ENCODE measurements at regions not wholly inside any gene's neighbourhood (a gene's known extent, or its start where the extent isn't known, plus 50 kb on each side); places are given as distances from the start of the nearest gene placed in this dataset.

DNA sequence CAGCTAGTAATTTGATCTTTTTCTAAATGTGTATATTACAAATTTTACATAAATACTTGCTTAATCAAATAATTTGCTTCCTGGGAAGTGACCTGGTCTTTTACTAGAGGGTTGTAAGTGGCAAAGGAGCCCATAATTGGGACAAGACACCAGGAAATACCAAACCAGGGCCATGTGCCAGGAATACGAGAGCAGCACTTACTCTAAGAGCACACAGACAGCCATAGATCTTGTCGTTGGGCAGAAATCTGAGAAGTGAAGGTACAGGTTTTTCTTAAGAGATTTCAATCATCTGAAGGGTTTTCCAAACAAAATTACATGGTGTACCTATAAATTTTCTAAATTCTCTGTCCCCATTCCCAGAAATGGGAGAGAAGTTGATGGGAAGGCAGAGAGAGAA, 179.3 kb downstream of the HINT1 start:
- no peak overlapping the region for H3K4me3 ChIP-seq (ENCODE audit: low read length in 2 of 2)
- no peak overlapping the region for H4K91ac ChIP-seq (ENCODE audit: low read depth, low read length, poor library complexity)
- no peak overlapping the region for H2BK5ac ChIP-seq (ENCODE audit: low read length)
- H4K8ac ChIP-seq (ENCODE audit: low read depth, low read length), result no peak overlapping the region
- no peak overlapping the region for H2BK15ac ChIP-seq (ENCODE audit: low read length)
- no peaks in the 10 kb centered on the region for H3K27me3 ChIP-seq (ENCODE audit: control insufficient read depth in 3 of 3, insufficient read depth in 3 of 3, low read depth in 1 of 3, low read length in 3 of 3)
- no peak overlapping the region for H3K9ac ChIP-seq (ENCODE audit: low read depth, low read length, poor library complexity)
- no peaks in the 10 kb centered on the region for H3K79me1 ChIP-seq (ENCODE audit: low read depth, low read length)
- H3K23ac ChIP-seq (ENCODE audit: low read depth, low read length, poor library complexity), result no peak overlapping the region
- no peaks in the 10 kb centered on the region for H3K4me1 ChIP-seq (ENCODE audit: control insufficient read depth in 2 of 2, insufficient read depth in 1 of 2, low read depth in 1 of 2, low read length in 2 of 2)
- H3K14ac ChIP-seq (ENCODE audit: low read length), result no peak overlapping the region
- H3K27ac ChIP-seq (replicated peaks; ENCODE audit: low read length), result no peak overlapping the region
- no peak overlapping the region for H3K4ac ChIP-seq (ENCODE audit: low read length)
- no peak overlapping the region for H2AK5ac ChIP-seq (ENCODE audit: low read depth, low read length)
- no CpG with 5 or more reads among the region's 2 CpGs for WGBS, 2 donors (ENCODE audit: extremely low coverage in 2 of 2, insufficient read length in 2 of 2, insufficient replicate concordance in 1 of 2)
- H3K4me2 ChIP-seq (ENCODE audit: insufficient read depth, low read length, poor library complexity, severe bottlenecking), result no peak overlapping the region
- H2BK12ac ChIP-seq (ENCODE audit: low read length), result no peak overlapping the region
- DNase-seq (ENCODE audit: low spot score), result no peak
- H3K36me3 ChIP-seq (replicated peaks in 1 of 2; ENCODE audit: control insufficient read depth in 2 of 2, insufficient read depth in 2 of 2, low read length in 2 of 2), result no peaks in the 10 kb centered on the region
- no peak overlapping the region for H2BK120ac ChIP-seq (ENCODE audit: low read depth, low read length)
- no peak overlapping the region for H2AFZ ChIP-seq (ENCODE audit: low read length)
- H3K18ac ChIP-seq (ENCODE audit: low read length), result no peak overlapping the region
- H3K9me3 ChIP-seq (replicated peaks in 1 of 2; ENCODE audit: control insufficient read depth in 2 of 2, insufficient read depth in 1 of 2, low read depth in 1 of 2, low read length in 2 of 2), result peaks cover 0 to 2% of the 10 kb centered on the region in 2 donors

GRCh38 chr5:130981663-130982062, 183.4 kb downstream of the HINT1 start:
- Histone ChIP-seq H2BK120ac (ENCODE audit: low read depth, low read length) (no peak overlapping the region), H3K4me1 (ENCODE audit: control insufficient read depth in 2 of 2, insufficient read depth in 1 of 2, low read depth in 1 of 2, low read length in 2 of 2) (no peaks in the 10 kb centered on the region), H3K18ac (ENCODE audit: low read length) (no peak overlapping the region), H4K91ac (ENCODE audit: low read depth, low read length, poor library complexity) (no peak overlapping the region), H3K36me3 (replicated peaks in 1 of 2; ENCODE audit: control insufficient read depth in 2 of 2, insufficient read depth in 2 of 2, low read length in 2 of 2) (no peaks in the 10 kb centered on the region), H3K14ac (ENCODE audit: low read length) (no peak overlapping the region), H4K8ac (ENCODE audit: low read depth, low read length) (no peak overlapping the region), H2AFZ (ENCODE audit: low read length) (no peak overlapping the region), H3K4me2 (ENCODE audit: insufficient read depth, low read length, poor library complexity, severe bottlenecking) (no peak overlapping the region), H3K79me1 (ENCODE audit: low read depth, low read length) (no peaks in the 10 kb centered on the region), H3K9ac (ENCODE audit: low read depth, low read length, poor library complexity) (no peak overlapping the region), H3K9me3 (replicated peaks in 1 of 2; ENCODE audit: control insufficient read depth in 2 of 2, insufficient read depth in 1 of 2, low read depth in 1 of 2, low read length in 2 of 2) (peaks cover 0 to 2% of the 10 kb centered on the region in 2 donors), H3K23ac (ENCODE audit: low read depth, low read length, poor library complexity) (no peak overlapping the region), H2BK5ac (ENCODE audit: low read length) (no peak overlapping the region), H2BK15ac (ENCODE audit: low read length) (no peak overlapping the region), H3K27me3 (ENCODE audit: control insufficient read depth in 3 of 3, insufficient read depth in 3 of 3, low read depth in 1 of 3, low read length in 3 of 3) (no peaks in the 10 kb centered on the region), H2BK12ac (ENCODE audit: low read length) (no peak overlapping the region), H3K27ac (replicated peaks; ENCODE audit: low read length) (no peak overlapping the region), H3K4ac (ENCODE audit: low read length) (no peak overlapping the region), H2AK5ac (ENCODE audit: low read depth, low read length) (no peak overlapping the region), H3K4me3 (ENCODE audit: low read length in 2 of 2) (no peak overlapping the region)
- no CpG with 5 or more reads among the region's 5 CpGs for WGBS, 2 donors (ENCODE audit: extremely low coverage in 2 of 2, insufficient read length in 2 of 2, insufficient replicate concordance in 1 of 2)
- no peak for DNase-seq (ENCODE audit: low spot score)

DNA sequence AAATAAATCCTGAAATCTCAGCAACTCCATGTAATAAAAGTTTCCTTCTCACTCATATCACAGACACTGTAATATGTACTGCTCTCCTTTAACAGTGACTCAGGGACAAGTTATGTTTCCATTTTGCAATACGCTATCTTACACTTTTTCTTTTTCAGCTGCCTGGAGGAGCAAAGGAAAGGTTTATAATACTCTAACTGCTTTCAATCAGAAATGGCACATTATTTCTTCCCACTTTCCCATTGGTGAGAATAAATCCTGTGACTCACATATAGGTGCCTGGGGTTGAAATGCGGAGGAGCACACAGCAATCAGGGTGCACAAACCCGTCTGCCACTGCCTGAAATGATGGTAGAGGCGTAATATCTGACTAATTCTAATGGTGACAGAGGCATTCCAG, 186.6 kb downstream of the HINT1 start:
- no peaks in the 10 kb centered on the region for H3K4me1 ChIP-seq (ENCODE audit: control insufficient read depth in 2 of 2, insufficient read depth in 1 of 2, low read depth in 1 of 2, low read length in 2 of 2)
- H2AFZ ChIP-seq (ENCODE audit: low read length), result no peak overlapping the region
- H3K79me1 ChIP-seq (ENCODE audit: low read depth, low read length), result no peaks in the 10 kb centered on the region
- no peaks in the 10 kb centered on the region for H3K27me3 ChIP-seq (ENCODE audit: control insufficient read depth in 3 of 3, insufficient read depth in 3 of 3, low read depth in 1 of 3, low read length in 3 of 3)
- no peak overlapping the region for H3K27ac ChIP-seq (replicated peaks; ENCODE audit: low read length)
- no peak overlapping the region for H4K91ac ChIP-seq (ENCODE audit: low read depth, low read length, poor library complexity)
- no peak overlapping the region for H3K4me2 ChIP-seq (ENCODE audit: insufficient read depth, low read length, poor library complexity, severe bottlenecking)
- no peak overlapping the region for H3K14ac ChIP-seq (ENCODE audit: low read length)
- H3K23ac ChIP-seq (ENCODE audit: low read depth, low read length, poor library complexity), result no peak overlapping the region
- DNase-seq (ENCODE audit: low spot score), result no peak
- no peak overlapping the region for H4K8ac ChIP-seq (ENCODE audit: low read depth, low read length)
- H3K4ac ChIP-seq (ENCODE audit: low read length), result no peak overlapping the region
- H3K18ac ChIP-seq (ENCODE audit: low read length), result no peak overlapping the region
- H2BK120ac ChIP-seq (ENCODE audit: low read depth, low read length), result no peak overlapping the region
- H2AK5ac ChIP-seq (ENCODE audit: low read depth, low read length), result no peak overlapping the region
- no peak overlapping the region for H2BK15ac ChIP-seq (ENCODE audit: low read length)
- no peak overlapping the region for H3K4me3 ChIP-seq (ENCODE audit: low read length in 2 of 2)
- H3K36me3 ChIP-seq (replicated peaks in 1 of 2; ENCODE audit: control insufficient read depth in 2 of 2, insufficient read depth in 2 of 2, low read length in 2 of 2), result no peaks in the 10 kb centered on the region
- H2BK12ac ChIP-seq (ENCODE audit: low read length), result no peak overlapping the region
- H2BK5ac ChIP-seq (ENCODE audit: low read length), result no peak overlapping the region
- no peak overlapping the region for H3K9ac ChIP-seq (ENCODE audit: low read depth, low read length, poor library complexity)
- H3K9me3 ChIP-seq (replicated peaks in 1 of 2; ENCODE audit: control insufficient read depth in 2 of 2, insufficient read depth in 1 of 2, low read depth in 1 of 2, low read length in 2 of 2), result peaks cover 0 to 2% of the 10 kb centered on the region in 2 donors
- no CpG with 5 or more reads among the region's 4 CpGs for WGBS, 2 donors (ENCODE audit: extremely low coverage in 2 of 2, insufficient read length in 2 of 2, insufficient replicate concordance in 1 of 2)

- no peak overlapping the region for H2BK12ac ChIP-seq (ENCODE audit: low read length)
- DNase-seq (ENCODE audit: low spot score), result no peak
- H3K9ac ChIP-seq (ENCODE audit: low read depth, low read length, poor library complexity), result no peak overlapping the region
- no peaks in the 10 kb centered on the region for H3K79me1 ChIP-seq (ENCODE audit: low read depth, low read length)
- H3K36me3 ChIP-seq (replicated peaks in 1 of 2; ENCODE audit: control insufficient read depth in 2 of 2, insufficient read depth in 2 of 2, low read length in 2 of 2), result no peaks in the 10 kb centered on the region
- no peak overlapping the region for H3K4me3 ChIP-seq (ENCODE audit: low read length in 2 of 2)
- no peak overlapping the region for H4K91ac ChIP-seq (ENCODE audit: low read depth, low read length, poor library complexity)
- no peak overlapping the region for H3K4me2 ChIP-seq (ENCODE audit: insufficient read depth, low read length, poor library complexity, severe bottlenecking)
- no peak overlapping the region for H3K27ac ChIP-seq (replicated peaks; ENCODE audit: low read length)
- H2AK5ac ChIP-seq (ENCODE audit: low read depth, low read length), result no peak overlapping the region
- H3K9me3 ChIP-seq (replicated peaks in 1 of 2; ENCODE audit: control insufficient read depth in 2 of 2, insufficient read depth in 1 of 2, low read depth in 1 of 2, low read length in 2 of 2), result peaks cover 0 to 2% of the 10 kb centered on the region in 2 donors
- no peak overlapping the region for H2BK5ac ChIP-seq (ENCODE audit: low read length)
- H3K27me3 ChIP-seq (ENCODE audit: control insufficient read depth in 3 of 3, insufficient read depth in 3 of 3, low read depth in 1 of 3, low read length in 3 of 3), result no peaks in the 10 kb centered on the region
- H2AFZ ChIP-seq (ENCODE audit: low read length), result no peak overlapping the region
- no peaks in the 10 kb centered on the region for H3K4me1 ChIP-seq (ENCODE audit: control insufficient read depth in 2 of 2, insufficient read depth in 1 of 2, low read depth in 1 of 2, low read length in 2 of 2)
- H2BK120ac ChIP-seq (ENCODE audit: low read depth, low read length), result no peak overlapping the region
- no peak overlapping the region for H4K8ac ChIP-seq (ENCODE audit: low read depth, low read length)
- no peak overlapping the region for H2BK15ac ChIP-seq (ENCODE audit: low read length)
- no peak overlapping the region for H3K18ac ChIP-seq (ENCODE audit: low read length)
- H3K14ac ChIP-seq (ENCODE audit: low read length), result no peak overlapping the region
- H3K4ac ChIP-seq (ENCODE audit: low read length), result no peak overlapping the region
- H3K23ac ChIP-seq (ENCODE audit: low read depth, low read length, poor library complexity), result no peak overlapping the region
These were observed 188.6 kb downstream of the HINT1 start for GRCh38 chr5:130976493-130976892.

Data from neuronal stem cell (in vitro differentiated cells).